SKM-1 treated with dmso at 0.1 percent for 144 hours (cell line): ENCODE measurements at regions not wholly inside any gene's neighbourhood (a gene's known extent, or its start where the extent isn't known, plus 50 kb on each side); places are given as distances from the start of the nearest gene placed in this dataset.
A peak's percentile ranks its signal among the peaks of the same experiment; 100 is the strongest.
"Not testable (repeated sequence)": the region's sequence is repeated elsewhere in the genome, so short reads cannot be mapped to it uniquely, and the experiment has no call there.

Experiments used
- DNase-seq: peaks from one replicate; lab custom pipeline; 2025; ENCODE audit not compliant: unreplicated experiment; lab: John Stamatoyannopoulos, UW

- no peak for DNase-seq
Observed at GRCh38 chr2:53211201-53211774, 556.3 kb upstream of the CHAC2 start.

GRCh38 chr2:53210538-53210937 is 557.1 kb upstream of the CHAC2 start:
- no peak for DNase-seq

- no peak for DNase-seq
Observed at GRCh38 chr2:53209679-53210458, 557.7 kb upstream of the CHAC2 start.

- no peak for DNase-seq
Observed at GRCh38 chr2:53208815-53209214, 558.8 kb upstream of the CHAC2 start.

DNA sequence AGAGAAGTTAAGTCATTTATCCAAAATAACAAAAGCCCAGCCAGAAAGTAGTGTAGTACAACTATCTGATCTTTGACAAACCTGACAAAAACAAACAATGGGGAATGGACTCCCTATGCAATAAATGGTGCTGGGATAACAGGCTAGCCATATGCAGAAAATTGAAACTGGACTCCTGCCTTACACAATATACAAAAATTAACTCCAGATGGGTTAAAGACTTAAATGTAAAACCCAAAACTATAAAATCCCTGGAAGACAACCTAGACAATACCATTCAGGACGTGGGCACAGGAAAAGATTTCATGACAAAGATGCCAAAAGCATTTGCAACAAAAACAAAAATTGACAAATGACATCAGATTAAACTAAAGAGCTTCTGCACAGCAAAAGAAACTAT is 561.4 kb upstream of the CHAC2 start:
- not testable (repeated sequence) for DNase-seq

DNA sequence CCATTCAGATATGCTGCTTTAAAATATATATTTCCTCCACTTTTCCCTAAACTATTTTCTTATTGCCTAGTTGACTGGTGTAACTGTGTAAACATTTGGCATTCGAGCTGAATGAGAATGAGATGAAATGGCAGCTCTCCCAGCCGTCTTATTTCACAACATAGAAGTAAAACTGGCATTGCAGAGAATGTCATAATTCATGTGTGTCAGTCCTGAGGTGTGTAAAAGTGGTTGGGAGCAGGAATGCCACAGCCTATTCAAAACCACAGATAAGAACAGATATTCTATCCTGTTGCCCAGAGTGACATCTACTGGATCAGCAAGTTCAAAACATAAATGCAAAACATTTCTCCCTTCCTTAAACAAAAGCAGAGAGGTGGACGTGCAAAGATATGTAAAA is 565.5 kb upstream of the CHAC2 start:
- DNase-seq: peak; percentile 17

GRCh38 chr2:53200072-53200471 is 567.5 kb upstream of the CHAC2 start:
- no peak for DNase-seq

GRCh38 chr2:53188851-53189510 is 578.6 kb upstream of the CHAC2 start:
- no peak for DNase-seq

DNA sequence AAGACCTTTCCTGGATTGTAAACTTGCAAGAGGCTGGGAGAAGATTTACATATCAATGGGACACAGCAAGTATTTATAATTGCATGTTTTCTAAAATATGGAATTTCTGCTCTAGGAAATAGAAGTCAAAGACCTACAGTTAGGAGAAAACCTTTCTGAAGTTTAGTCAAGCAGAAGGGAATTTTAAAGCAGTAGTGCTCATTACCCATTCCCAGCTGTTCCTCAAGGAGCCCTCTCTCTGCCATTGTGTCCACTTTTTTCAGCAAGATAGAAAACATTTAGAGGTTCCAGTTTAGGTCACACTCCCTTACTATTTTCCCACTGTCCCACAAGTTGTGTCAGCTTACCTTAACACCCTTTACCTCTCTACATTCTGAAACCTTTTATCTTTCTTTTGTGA is 584.0 kb upstream of the CHAC2 start:
- DNase-seq: no peak

DNA sequence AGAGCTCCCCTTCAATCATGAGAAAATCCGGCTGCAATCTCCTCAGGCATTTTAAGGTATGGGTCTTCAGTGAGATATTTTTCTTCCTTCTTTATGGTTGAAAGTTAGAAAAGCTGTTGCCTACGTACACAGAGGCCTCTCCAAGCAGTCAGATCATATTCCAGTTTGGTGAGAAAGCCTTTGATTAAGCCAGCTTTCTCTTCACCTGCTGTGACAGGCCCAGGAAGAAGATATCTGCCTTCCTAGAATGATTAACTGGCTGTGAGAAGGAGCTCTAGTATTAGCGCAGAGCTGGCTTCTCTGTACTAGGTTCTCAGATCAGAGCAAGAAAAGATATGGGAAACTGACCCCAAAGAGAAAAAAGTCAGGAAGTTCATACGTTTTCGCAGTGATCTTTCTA is 585.0 kb upstream of the CHAC2 start:
- DNase-seq: no peak

- DNase-seq: no peak
Observed at GRCh38 chr2:53181759-53182158, 585.8 kb upstream of the CHAC2 start.

GRCh38 chr2:53177327-53177726 is 590.3 kb upstream of the CHAC2 start:
- DNase-seq: no peak

DNA sequence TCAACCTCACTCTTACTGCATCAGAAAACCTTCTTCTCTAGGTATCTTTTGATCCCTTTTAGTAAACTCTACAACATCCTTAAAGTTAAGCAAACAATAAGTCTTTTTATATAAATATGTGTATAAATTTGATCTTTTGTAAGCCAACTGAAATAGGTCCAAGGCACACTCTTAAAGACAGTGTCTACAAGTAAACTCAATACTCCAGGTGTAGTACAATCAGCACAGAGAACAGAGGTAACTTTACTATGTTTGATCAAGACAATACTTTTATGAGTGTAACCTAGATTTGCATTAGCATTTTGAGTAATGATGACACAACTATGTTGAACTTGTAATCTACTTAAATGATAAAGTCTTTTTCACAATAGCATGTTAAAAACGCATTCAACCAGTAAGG is 593.1 kb upstream of the CHAC2 start:
- DNase-seq: no peak

GRCh38 chr2:53173698-53174455 is 593.7 kb upstream of the CHAC2 start:
- DNase-seq: no peak

DNA sequence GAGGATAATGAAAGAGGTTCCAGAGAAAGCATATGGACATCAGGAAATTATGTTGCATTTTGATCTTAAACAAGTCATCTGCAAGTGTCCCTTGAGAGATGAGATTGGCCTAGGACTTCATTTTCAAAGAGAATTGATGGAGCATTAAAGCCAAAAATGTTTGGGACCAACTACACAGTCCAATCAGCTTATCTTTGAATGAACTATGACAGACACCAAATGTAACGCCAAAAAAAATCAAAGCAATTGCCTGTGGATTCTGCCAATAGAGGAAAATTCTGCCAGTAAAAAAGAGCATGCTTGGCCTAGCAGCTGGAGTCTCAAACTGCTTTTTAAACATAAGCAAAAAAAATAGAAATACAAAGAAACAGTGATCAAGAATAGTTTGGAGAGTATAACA is 594.5 kb upstream of the CHAC2 start:
- DNase-seq: no peak

DNA sequence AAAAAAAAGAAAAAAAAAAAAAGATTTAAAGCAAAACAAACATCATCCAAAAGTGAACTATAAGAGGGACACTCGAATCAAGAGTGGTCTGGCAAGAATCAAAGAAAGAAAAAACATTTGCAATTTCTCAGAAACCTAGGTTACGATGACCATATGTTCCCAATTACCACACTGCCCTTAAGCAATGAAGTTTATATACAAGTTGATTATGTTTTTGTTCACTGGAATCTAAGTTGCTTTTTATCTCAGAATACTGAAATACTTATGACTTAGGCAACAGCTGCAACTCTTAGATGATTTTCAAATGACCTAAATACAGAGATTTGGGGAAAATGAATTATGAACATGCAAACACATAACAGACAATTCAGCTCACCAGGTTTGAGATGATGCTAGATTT is 597.1 kb upstream of the CHAC2 start:
- DNase-seq: no peak

DNA sequence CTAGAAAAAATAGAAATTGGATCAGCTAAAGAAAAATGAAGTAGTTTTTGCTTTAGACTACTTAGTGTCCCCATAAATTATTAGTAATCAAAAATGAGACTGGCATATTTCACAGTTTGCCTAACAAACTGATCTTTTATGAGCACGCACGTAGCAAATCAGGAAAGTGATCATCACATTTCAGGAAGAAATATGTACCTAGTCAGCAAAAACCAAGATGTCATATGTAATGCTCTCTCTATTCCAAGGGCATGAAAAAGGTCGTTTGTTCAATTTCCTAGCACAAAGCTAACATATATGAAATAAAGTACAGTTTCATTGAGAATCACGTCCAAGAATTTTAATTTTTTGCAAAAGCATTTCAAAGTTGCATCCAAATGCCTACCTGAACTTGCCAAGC is 600.4 kb upstream of the CHAC2 start:
- no peak for DNase-seq

DNA sequence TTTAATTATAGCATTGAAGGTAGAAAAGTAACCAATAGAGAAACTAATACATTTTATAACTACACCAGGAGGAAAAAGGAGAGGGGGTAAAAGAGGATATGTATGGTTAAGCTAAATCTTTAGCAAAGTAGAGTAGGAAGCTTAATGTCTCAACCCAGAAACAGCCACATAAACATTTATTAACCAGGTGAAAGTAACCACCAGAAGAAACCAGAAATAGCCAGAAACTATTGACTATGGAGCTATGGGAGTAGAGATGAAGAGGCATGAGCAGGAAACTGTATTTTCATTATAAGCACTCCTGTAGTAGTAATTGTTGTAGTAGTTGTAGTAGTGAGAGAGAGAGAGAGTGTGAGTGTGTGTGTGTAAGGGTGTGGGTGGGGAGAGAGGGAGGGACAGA is 617.5 kb upstream of the CHAC2 start:
- DNase-seq: no peak

GRCh38 chr2:53148221-53148620 is 619.4 kb upstream of the CHAC2 start:
- DNase-seq: no peak

DNA sequence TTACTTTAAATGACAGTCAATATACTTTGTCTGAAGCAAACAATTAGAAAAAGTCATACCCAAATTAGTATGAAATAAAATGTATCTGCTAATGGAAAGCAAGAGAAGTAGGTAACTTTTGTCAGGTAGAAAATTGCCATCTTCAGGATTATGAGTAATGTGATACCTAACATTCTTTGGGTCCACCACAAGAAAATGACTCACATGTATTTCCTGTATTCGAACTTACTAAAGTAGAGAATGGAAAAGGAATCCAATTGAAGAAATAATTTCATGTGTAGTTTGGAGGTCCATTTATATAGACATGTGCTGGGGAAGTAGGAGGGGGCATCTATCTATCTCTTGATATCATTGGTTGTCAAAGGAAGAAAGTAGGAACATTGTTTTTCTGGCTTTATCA is 636.2 kb upstream of the CHAC2 start:
- DNase-seq: no peak

DNA sequence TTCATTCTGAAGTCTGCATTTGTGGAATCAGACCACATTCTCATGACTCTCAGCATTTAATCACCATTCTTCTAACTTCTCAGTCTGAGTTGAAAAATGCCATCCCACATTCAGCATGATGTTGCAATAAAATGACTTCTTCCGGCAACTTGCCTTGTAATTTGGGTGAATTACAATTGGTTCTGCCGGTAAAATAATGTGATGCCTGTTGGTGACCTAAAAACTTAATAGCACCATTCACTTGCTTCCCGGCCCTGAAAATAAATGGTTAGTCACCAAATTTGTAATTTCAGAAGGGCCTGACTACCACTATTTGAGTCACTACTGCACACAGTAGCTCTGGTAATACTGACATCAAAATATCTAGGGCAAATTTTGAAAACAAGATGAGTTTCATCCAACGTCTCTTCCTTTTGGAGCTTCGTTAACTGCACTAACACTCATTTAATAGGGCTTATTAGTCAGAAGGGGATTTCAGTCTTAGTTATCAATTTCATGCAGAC is 637.1 kb upstream of the CHAC2 start:
- DNase-seq: no peak

DNA sequence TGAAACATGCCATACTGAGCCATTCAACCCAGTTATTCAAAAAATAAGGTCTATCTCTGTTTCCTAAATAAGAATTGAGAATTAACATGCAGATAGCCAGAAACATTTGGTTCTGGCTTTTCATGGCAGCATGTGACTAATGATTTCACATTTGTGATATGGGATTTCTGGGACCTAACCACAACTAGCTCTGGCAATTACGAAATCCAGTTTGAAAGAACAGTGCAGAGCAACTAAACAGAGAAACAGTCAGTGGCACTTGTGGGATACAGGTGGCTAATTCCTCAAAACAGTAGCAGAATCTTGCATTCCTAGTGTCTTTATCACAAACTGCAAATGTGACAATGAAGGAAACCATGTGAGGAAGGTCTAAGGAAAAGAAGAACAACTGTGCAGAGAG is 637.8 kb upstream of the CHAC2 start:
- DNase-seq: peak; percentile 21
